ENCODE measurements at regions not wholly inside any gene's neighbourhood (a gene's known extent, or its start where the extent isn't known, plus 50 kb on each side); places are given as distances from the start of the nearest gene placed in this dataset.

DNA sequence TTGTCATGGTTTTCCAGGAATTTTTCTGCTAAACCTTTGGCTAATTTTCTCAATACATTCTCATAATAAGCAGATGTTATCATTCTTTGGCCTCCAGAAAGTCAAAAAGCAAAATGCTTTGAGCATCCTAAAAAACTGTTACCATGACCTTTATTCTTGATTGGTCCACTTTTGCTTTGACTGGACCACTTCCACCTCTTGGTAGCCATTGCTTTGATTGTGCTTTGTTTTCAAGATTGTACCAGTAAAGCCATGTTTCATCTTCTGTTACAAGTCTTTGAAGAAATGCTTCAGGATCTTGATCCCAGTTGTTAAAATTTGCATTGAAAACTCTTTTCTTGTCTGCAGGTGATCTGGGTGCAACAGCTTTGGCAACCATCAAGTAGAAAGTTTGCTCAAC, 180.1 kb downstream of the DUSP6 start:
- TF ChIP-seq POLR2A (IDR thresholded peaks at IDR 0.05): no peak
- TF ChIP-seq, protein P1, sequence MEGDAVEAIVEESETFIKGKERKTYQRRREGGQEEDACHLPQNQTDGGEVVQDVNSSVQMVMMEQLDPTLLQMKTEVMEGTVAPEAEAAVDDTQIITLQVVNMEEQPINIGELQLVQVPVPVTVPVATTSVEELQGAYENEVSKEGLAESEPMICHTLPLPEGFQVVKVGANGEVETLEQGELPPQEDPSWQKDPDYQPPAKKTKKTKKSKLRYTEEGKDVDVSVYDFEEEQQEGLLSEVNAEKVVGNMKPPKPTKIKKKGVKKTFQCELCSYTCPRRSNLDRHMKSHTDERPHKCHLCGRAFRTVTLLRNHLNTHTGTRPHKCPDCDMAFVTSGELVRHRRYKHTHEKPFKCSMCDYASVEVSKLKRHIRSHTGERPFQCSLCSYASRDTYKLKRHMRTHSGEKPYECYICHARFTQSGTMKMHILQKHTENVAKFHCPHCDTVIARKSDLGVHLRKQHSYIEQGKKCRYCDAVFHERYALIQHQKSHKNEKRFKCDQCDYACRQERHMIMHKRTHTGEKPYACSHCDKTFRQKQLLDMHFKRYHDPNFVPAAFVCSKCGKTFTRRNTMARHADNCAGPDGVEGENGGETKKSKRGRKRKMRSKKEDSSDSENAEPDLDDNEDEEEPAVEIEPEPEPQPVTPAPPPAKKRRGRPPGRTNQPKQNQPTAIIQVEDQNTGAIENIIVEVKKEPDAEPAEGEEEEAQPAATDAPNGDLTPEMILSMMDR (IDR thresholded peaks at IDR 0.05 in 4 of 5, conservative IDR thresholded peaks at IDR 0.05 in 1 of 5): no peak
